SU-DHL-6 (cell line): ENCODE measurements at regions not wholly inside any gene's neighbourhood (a gene's known extent, or its start where the extent isn't known, plus 50 kb on each side); places are given as distances from the start of the nearest gene placed in this dataset.

ENCODE experiments used
- EZH2phosphoT487 ChIP-seq: fragments of 200-600 bp; sonication (generic), shearing (Covaris generic); conservative IDR thresholded peaks from 2 replicates; pipeline ENCODE4 v1.6.1; 2018; ENCODE audit warnings: mild to moderate bottlenecking, antibody characterized with exemption, low read length, moderate library complexity, mixed read lengths
- TF ChIP-seq, protein P1 (sequence below): fragments of 200-600 bp; sonication (generic); IDR thresholded peaks from one replicate; pipeline ENCODE4 v1.5.1; 2017; ENCODE audit warnings: antibody characterized with exemption, mild to moderate bottlenecking, low read length, moderate library complexity; ENCODE audit not compliant: insufficient read depth, poor library complexity, severe bottlenecking

DNA sequence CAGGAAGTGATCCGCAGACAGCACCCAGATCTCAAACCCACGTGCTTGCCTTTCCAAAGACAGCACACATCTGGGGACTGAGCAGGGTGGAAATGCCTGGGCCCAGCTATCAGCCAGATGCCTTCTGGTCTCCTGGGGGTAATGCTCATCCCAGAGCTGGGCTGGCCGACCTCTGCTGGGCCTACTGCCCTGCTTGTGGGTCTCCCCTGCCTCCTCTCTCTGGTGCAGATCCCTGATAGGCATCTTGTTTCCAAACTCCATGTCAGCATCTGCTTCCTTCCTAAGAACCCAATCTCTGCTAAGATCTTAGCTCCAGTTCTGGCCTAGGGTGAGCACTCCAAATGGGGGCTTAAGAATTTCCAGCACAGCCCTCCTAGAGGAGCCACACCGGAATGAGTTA lies 1043.0 kb downstream of the VRK1 start:
- TF ChIP-seq, protein P1, sequence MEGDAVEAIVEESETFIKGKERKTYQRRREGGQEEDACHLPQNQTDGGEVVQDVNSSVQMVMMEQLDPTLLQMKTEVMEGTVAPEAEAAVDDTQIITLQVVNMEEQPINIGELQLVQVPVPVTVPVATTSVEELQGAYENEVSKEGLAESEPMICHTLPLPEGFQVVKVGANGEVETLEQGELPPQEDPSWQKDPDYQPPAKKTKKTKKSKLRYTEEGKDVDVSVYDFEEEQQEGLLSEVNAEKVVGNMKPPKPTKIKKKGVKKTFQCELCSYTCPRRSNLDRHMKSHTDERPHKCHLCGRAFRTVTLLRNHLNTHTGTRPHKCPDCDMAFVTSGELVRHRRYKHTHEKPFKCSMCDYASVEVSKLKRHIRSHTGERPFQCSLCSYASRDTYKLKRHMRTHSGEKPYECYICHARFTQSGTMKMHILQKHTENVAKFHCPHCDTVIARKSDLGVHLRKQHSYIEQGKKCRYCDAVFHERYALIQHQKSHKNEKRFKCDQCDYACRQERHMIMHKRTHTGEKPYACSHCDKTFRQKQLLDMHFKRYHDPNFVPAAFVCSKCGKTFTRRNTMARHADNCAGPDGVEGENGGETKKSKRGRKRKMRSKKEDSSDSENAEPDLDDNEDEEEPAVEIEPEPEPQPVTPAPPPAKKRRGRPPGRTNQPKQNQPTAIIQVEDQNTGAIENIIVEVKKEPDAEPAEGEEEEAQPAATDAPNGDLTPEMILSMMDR: no peak
- TF ChIP-seq EZH2phosphoT487: no peak
